Uterus (tissue), 2 donors: ENCODE measurements at regions not wholly inside any gene's neighbourhood (a gene's known extent, or its start where the extent isn't known, plus 50 kb on each side); places are given as distances from the start of the nearest gene placed in this dataset.

Experiments used
- CTCF ChIP-seq, 4 experiments: fragments of 200-600 bp in 2 of 4; fragments of 450-650 bp in 2 of 4; sonication (generic) in 2 of 4; IDR thresholded peaks; one replicate each; pipeline ENCODE4 v1.5.1; 2016 to 2019; ENCODE audit warnings: antibody characterized with exemption in 4 of 4, mild to moderate bottlenecking in 2 of 4, moderate library complexity in 1 of 4
- POLR2A ChIP-seq, 2 donors: fragments of 450-650 bp; IDR thresholded peaks; one replicate each; pipeline ENCODE4 v1.6.1; 2016; ENCODE audit warnings: antibody characterized with exemption in 2 of 2, mild to moderate bottlenecking in 1 of 2, moderate library complexity in 1 of 2

GRCh38 chr1:239633432-239633831 is 247.1 kb downstream of the CHRM3 start:
- TF ChIP-seq CTCF (IDR thresholded peaks at IDR 0.05) (no peak), POLR2A (IDR thresholded peaks at IDR 0.05) (no peak)
